Gastroesophageal sphincter (tissue), 4 donors: ENCODE measurements at regions not wholly inside any gene's neighbourhood (a gene's known extent, or its start where the extent isn't known, plus 50 kb on each side); places are given as distances from the start of the nearest gene placed in this dataset.

Experiments used
- ATAC-seq: fragments of 150-250 bp; one replicate; pipeline ENCODE4 v1.9.1; 2016; ENCODE audit warnings: mild to moderate bottlenecking, moderate library complexity
- H3K27ac ChIP-seq, 4 donors: fragments of 200-600 bp; sonication (generic) in 3 of 4; 1 replicate in 3 of 4; 2 replicates in 1 of 4; pipeline ENCODE4 v1.5.1; 2016 to 2019
- H3K27me3 ChIP-seq: fragments of 200-600 bp; sonication (generic); one replicate; pipeline ENCODE4 v1.5.1; 2019
- H3K36me3 ChIP-seq, 2 donors: fragments of 200-600 bp; sonication (generic); one replicate each; pipeline ENCODE4 v1.5.1; 2019; ENCODE audit warnings: control low read depth in 1 of 2
- H3K4me1 ChIP-seq, 3 donors: fragments of 200-600 bp; sonication (generic); 1 replicate in 2 of 3; 2 replicates in 1 of 3; pipeline ENCODE4 v1.5.1; 2016 to 2019; ENCODE audit warnings: control low read depth in 2 of 3
- H3K4me3 ChIP-seq, 2 donors: fragments of 200-600 bp; sonication (generic); one replicate each; pipeline ENCODE4 v1.5.1; 2019; ENCODE audit warnings: mild to moderate bottlenecking in 1 of 2, moderate library complexity in 1 of 2
- H3K9me3 ChIP-seq, 3 donors: fragments of 200-600 bp; sonication (generic); one replicate each; pipeline ENCODE4 v1.5.1; 2017 to 2019; ENCODE audit warnings: control low read depth in 2 of 3
- EP300 ChIP-seq: sonication (generic); formaldehyde crosslinking; IDR thresholded peaks from one replicate; pipeline ENCODE4 v1.6.1; 2017; ENCODE audit warnings: antibody characterized with exemption, mild to moderate bottlenecking
- POLR2A ChIP-seq, 2 donors: fragments of 450-650 bp; IDR thresholded peaks; one replicate each; pipeline ENCODE4 v1.6.1; 2017; ENCODE audit warnings: antibody characterized with exemption in 2 of 2, mild to moderate bottlenecking in 2 of 2, moderate library complexity in 1 of 2
- POLR2AphosphoS5 ChIP-seq: sonication (generic); formaldehyde crosslinking; IDR thresholded peaks from one replicate; pipeline ENCODE4 v1.6.1; 2017; ENCODE audit warnings: antibody characterized with exemption
- WGBS, 2 donors: methylation state at CpG; one replicate each; pipeline ENCODE4 v1.1.5; 2018; ENCODE audit warnings: low coverage in 1 of 2; 5-methylcytosine and 5-hydroxymethylcytosine counted together
- TF ChIP-seq, protein P1 (sequence below), 4 experiments: fragments of 200-600 bp in 2 of 4; fragments of 450-650 bp in 2 of 4; sonication (generic) in 1 of 4; IDR thresholded peaks; one replicate each; pipeline ENCODE4 v1.5.1; 2017 to 2019; ENCODE audit warnings: antibody characterized with exemption in 4 of 4, mild to moderate bottlenecking in 2 of 4, moderate library complexity in 2 of 4

- peaks cover 0 to 8% (median 0%) of the 10 kb centered on the region in 3 donors for H3K4me1 ChIP-seq
- no peak for ATAC-seq
- no peaks in the 10 kb centered on the region for H3K9me3 ChIP-seq
- H3K4me3 ChIP-seq, result peak overlapping the region in 1 of 2 donors; percentile 20
- peaks cover 49% of the 10 kb centered on the region for H3K27me3 ChIP-seq
- no peak overlapping the region for H3K27ac ChIP-seq
- no peaks in the 10 kb centered on the region for H3K36me3 ChIP-seq
- WGBS, 2 donors, result 35 to 83% methylated on average over 8 to 12 of the region's 21 CpGs
- TF ChIP-seq EP300 (no peak), POLR2AphosphoS5 (no peak), POLR2A (IDR thresholded peaks at IDR 0.05) (no peak)
- TF ChIP-seq, protein P1, sequence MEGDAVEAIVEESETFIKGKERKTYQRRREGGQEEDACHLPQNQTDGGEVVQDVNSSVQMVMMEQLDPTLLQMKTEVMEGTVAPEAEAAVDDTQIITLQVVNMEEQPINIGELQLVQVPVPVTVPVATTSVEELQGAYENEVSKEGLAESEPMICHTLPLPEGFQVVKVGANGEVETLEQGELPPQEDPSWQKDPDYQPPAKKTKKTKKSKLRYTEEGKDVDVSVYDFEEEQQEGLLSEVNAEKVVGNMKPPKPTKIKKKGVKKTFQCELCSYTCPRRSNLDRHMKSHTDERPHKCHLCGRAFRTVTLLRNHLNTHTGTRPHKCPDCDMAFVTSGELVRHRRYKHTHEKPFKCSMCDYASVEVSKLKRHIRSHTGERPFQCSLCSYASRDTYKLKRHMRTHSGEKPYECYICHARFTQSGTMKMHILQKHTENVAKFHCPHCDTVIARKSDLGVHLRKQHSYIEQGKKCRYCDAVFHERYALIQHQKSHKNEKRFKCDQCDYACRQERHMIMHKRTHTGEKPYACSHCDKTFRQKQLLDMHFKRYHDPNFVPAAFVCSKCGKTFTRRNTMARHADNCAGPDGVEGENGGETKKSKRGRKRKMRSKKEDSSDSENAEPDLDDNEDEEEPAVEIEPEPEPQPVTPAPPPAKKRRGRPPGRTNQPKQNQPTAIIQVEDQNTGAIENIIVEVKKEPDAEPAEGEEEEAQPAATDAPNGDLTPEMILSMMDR (IDR thresholded peaks at IDR 0.05), result no peak
Measured at GRCh38 chr14:100654025-100654813, 67.0 kb upstream of the BEGAIN start.

DNA sequence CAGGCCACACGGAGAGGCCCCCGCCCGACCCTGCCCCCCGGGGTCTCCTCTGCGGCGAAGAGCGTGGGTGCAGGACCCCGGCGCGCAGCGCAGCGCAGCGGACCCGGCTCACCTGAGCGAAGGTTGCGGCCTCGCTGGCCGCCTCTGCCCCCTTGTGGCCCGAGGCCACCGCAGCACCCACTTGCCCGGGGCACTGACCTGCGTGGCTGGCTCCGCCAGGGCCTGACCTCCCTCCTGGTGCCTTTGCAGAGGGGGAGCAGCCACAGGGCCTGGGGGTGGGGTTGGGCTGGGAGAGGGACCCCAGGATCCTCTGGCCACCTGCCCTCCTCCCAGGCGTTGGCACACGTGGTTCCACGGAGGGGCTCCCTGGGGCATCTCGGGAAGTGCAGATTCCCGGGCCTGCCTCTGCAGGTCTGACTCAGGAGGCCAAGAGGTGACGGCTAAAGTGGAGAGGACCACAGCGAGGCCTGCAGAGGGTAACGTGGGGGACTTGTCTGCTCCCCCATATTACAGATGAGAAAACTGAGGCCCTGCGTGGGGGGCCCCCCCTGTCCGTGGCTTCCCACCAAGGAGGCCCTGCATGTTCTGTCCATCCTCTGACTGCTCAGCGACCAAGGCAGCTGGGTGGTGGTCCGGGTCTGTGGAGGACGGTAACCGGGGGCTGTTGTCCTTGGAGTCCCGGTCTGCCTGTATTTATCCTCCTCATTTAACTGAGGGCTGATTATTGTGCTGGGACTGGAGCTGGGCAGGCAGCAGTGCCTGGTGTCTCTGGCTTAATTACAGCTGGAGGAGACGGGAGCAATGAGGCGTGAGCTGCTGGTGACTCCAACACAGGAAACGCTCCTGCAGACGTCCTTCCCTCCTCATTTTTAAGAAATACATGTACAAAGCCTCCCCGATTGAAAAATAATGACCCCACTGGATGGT lies 67.9 kb upstream of the BEGAIN start:
- H3K4me3 ChIP-seq, result peak overlapping the region in 1 of 2 donors; percentile 20
- TF ChIP-seq, protein P1 (IDR thresholded peaks at IDR 0.05), result peak in 3 of 4 experiments; percentile 54 to 73 (median 72)
- TF ChIP-seq POLR2AphosphoS5 (no peak), EP300 (no peak), POLR2A (IDR thresholded peaks at IDR 0.05) (no peak)
- WGBS, 2 donors, result 63 to 76% methylated on average over 6 to 7 of the region's 43 CpGs
- H3K27ac ChIP-seq, result no peak overlapping the region
- H3K27me3 ChIP-seq, result peaks cover 49% of the 10 kb centered on the region
- H3K4me1 ChIP-seq, result peaks cover 0 to 8% (median 0%) of the 10 kb centered on the region in 3 donors
- H3K36me3 ChIP-seq, result no peaks in the 10 kb centered on the region
- H3K9me3 ChIP-seq, result no peaks in the 10 kb centered on the region
- ATAC-seq, result peak; percentile 46

DNA sequence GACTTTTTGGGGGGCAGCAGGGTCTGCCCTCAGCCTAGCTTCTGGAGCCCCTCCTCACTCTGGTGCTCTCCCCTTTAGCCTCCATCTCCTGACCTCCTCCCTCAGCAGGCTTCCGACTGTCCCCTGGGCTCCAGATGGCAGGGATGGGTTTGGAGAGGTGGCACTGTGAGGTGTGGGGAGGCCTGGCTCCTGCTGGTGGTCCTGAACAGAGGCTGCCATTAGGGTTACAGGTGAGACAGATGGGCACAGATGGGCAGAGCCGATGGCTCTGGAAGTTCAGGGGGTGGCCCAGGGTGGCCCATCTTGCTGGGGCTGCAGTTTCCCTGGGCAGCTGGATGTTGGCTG lies 68.5 kb upstream of the BEGAIN start:
- no peak for TF ChIP-seq POLR2A (IDR thresholded peaks at IDR 0.05)
- no peak for TF ChIP-seq POLR2AphosphoS5
- no peak for TF ChIP-seq EP300
- TF ChIP-seq, protein P1 (IDR thresholded peaks at IDR 0.05), result no peak
- Histone ChIP-seq H3K27me3 (peaks cover 49% of the 10 kb centered on the region), H3K36me3 (no peaks in the 10 kb centered on the region), H3K4me3 (no peak overlapping the region), H3K9me3 (no peaks in the 10 kb centered on the region), H3K4me1 (peaks cover 0 to 9% (median 0%) of the 10 kb centered on the region in 3 donors), H3K27ac (no peak overlapping the region)
- WGBS, 2 donors, result no CpG with 5 or more reads among the region's 2 CpGs
- ATAC-seq, result no peak

DNA sequence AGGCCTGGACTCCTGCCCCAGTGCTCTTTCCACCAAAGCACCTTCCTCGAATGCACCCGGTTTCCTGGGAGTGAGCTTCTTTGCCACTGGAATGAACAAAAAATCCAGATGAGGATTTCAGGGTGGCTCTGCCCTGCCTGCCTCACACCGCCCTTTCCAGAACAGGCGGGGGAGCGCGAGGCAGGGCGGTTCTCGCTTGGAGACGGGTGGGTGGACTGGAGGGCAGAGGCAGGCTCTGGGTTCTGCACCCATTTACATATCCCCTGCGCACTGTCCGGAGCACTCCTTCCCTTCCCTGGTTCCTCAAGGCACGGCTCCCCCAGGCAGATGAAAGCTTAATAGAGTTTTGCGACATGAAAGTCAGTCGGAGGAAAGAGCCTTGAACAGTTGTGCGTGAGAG lies 69.7 kb upstream of the DLK1 start:
- no peak overlapping the region for H3K4me3 ChIP-seq
- no peak for ATAC-seq
- H3K4me1 ChIP-seq, result peaks cover 0 to 21% (median 0%) of the 10 kb centered on the region in 3 donors
- WGBS, 2 donors, result 80% methylated on average over 1 of the region's 15 CpGs; no CpG with 5 or more reads in 1 of the 2 donors
- no peaks in the 10 kb centered on the region for H3K36me3 ChIP-seq
- no peak overlapping the region for H3K27ac ChIP-seq
- H3K9me3 ChIP-seq, result no peaks in the 10 kb centered on the region
- TF ChIP-seq POLR2A (IDR thresholded peaks at IDR 0.05) (no peak), POLR2AphosphoS5 (no peak), EP300 (no peak)
- TF ChIP-seq, protein P1 (IDR thresholded peaks at IDR 0.05), result no peak
- peaks cover 49% of the 10 kb centered on the region for H3K27me3 ChIP-seq
